Neural crest cell (in vitro differentiated cells): ENCODE measurements at regions not wholly inside any gene's neighbourhood (a gene's known extent, or its start where the extent isn't known, plus 50 kb on each side); places are given as distances from the start of the nearest gene placed in this dataset.

Experiments used
- DNase-seq: peaks from one replicate; pipeline ENCODE4 v3.0.0; 2021; ENCODE audit warnings: low read depth, mixed read lengths, low spot score
- H3K27ac Mint-ChIP-seq: one replicate; pipeline ENCODE4 v1.8.0; 2021; ENCODE audit warnings: mild to moderate bottlenecking, mixed read lengths; ENCODE audit not compliant: unreplicated experiment
- H3K27me3 Mint-ChIP-seq: 2 replicates; pipeline ENCODE4 v1.8.0; 2021; ENCODE audit warnings: low read depth, mild to moderate bottlenecking, mixed read lengths
- H3K36me3 Mint-ChIP-seq: 2 replicates; pipeline ENCODE4 v1.8.0; 2021; ENCODE audit warnings: low read depth, mild to moderate bottlenecking, mixed read lengths
- H3K4me1 Mint-ChIP-seq: 2 replicates; pipeline ENCODE4 v1.8.0; 2021; ENCODE audit warnings: mixed read lengths
- H3K4me3 Mint-ChIP-seq: one replicate; pipeline ENCODE4 v1.8.0; 2021; ENCODE audit warnings: mild to moderate bottlenecking, mixed read lengths
- H3K9me3 Mint-ChIP-seq: 2 replicates; pipeline ENCODE4 v1.8.0; 2021; ENCODE audit warnings: mixed read lengths
- TF ChIP-seq, protein P1 (sequence below): fragments of 200-600 bp; sonication (generic); conservative IDR thresholded peaks from 2 replicates; pipeline ENCODE4 v1.5.0; 2021; ENCODE audit warnings: antibody characterized with exemption, mild to moderate bottlenecking

DNA sequence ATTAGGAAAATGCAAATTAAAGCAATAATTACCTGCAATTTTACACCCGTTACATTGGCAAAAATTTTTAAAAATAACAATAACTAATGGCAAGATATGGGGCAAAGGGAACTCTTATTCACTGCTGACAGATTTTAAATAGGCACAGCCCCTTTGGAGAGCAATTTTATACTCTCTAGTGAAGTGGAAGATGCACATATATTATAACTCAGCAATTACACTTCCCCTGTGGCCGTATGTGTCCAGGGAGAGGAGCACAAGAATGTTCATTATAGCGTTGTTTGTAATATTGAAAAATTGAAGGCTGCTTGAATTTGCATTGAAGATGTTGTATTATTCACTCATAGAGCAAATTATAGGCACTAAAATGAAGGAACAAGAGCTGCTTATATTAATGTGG is 488.3 kb upstream of the ATXN7L3B start:
- peaks cover 3% of the 10 kb centered on the region for H3K9me3 Mint-ChIP-seq
- H3K27me3 Mint-ChIP-seq, result no peaks in the 10 kb centered on the region
- no peak for DNase-seq
- H3K36me3 Mint-ChIP-seq, result no peaks in the 10 kb centered on the region
- H3K27ac Mint-ChIP-seq, result no peak overlapping the region
- no peaks in the 10 kb centered on the region for H3K4me1 Mint-ChIP-seq
- TF ChIP-seq, protein P1, sequence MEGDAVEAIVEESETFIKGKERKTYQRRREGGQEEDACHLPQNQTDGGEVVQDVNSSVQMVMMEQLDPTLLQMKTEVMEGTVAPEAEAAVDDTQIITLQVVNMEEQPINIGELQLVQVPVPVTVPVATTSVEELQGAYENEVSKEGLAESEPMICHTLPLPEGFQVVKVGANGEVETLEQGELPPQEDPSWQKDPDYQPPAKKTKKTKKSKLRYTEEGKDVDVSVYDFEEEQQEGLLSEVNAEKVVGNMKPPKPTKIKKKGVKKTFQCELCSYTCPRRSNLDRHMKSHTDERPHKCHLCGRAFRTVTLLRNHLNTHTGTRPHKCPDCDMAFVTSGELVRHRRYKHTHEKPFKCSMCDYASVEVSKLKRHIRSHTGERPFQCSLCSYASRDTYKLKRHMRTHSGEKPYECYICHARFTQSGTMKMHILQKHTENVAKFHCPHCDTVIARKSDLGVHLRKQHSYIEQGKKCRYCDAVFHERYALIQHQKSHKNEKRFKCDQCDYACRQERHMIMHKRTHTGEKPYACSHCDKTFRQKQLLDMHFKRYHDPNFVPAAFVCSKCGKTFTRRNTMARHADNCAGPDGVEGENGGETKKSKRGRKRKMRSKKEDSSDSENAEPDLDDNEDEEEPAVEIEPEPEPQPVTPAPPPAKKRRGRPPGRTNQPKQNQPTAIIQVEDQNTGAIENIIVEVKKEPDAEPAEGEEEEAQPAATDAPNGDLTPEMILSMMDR, result no peak
- no peak overlapping the region for H3K4me3 Mint-ChIP-seq

DNA sequence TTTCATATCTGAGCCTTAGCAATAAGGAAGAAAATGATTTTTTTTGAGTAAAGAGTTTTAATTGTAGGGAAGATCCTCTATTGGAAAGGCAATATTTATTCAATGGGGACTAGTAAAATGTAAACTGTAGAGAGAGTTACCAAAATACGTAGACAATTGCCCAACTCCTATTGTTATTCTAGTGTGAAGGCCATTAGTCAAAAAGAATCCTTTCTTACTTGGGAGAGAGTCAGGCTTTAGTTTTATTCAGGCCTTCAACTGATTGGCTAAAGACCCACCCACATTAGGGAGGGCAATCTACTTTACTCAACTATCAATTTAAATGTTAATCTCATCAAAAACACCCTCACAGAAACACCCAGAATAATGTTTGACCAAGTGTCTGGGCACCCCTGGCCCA is 485.8 kb upstream of the ATXN7L3B start:
- Mint-ChIP-seq H3K4me3 (no peak overlapping the region), H3K9me3 (peaks cover 3% of the 10 kb centered on the region), H3K4me1 (no peaks in the 10 kb centered on the region), H3K27me3 (no peaks in the 10 kb centered on the region), H3K27ac (no peak overlapping the region), H3K36me3 (no peaks in the 10 kb centered on the region)
- TF ChIP-seq, protein P1, result no peak
- DNase-seq, result no peak

DNA sequence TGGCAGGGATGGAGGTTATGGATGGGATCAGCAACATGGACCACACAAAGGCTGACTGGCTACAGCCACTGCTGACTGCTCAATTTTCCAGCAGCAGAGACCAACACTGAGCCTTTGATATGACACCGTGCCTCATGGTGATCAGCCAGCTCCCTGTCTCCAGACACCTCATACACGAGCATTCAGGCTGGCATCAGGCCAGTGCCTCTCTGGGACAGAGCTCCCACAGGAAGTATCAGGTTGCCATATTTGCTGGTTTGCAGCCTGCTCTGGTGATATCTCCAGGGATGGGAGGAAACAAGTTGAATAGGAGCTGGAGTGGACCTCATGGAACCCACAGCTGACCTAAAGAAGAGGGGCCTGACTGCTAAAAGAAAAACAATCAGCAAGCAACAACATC is 471.2 kb upstream of the ATXN7L3B start:
- Mint-ChIP-seq H3K36me3 (no peaks in the 10 kb centered on the region), H3K27me3 (no peaks in the 10 kb centered on the region), H3K9me3 (peaks cover 6% of the 10 kb centered on the region), H3K4me3 (no peak overlapping the region), H3K4me1 (no peaks in the 10 kb centered on the region), H3K27ac (no peak overlapping the region)
- TF ChIP-seq, protein P1, result no peak
- no peak for DNase-seq

DNA sequence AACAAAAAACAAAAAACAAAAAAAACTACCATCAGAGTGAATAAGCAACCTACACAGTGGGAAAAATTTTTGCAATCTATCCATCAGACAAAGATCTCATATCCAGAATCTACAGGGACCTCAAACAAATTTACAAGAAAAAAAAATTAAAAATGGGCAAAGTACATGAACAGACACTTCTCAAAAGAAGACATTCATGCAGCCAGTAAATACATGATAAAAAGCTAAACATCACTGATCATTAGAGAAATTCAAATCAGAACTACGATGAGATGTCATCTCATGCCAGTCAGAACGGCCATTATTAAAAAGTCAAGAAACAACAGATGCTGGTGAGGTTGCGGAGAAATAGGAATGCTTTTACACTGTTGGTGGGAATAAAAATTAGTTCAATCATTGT is 466.5 kb upstream of the ATXN7L3B start:
- TF ChIP-seq, protein P1, result no peak
- no peaks in the 10 kb centered on the region for H3K4me1 Mint-ChIP-seq
- no peak for DNase-seq
- H3K27me3 Mint-ChIP-seq, result no peaks in the 10 kb centered on the region
- peaks cover 11% of the 10 kb centered on the region for H3K9me3 Mint-ChIP-seq
- H3K27ac Mint-ChIP-seq, result no peak overlapping the region
- H3K36me3 Mint-ChIP-seq, result no peaks in the 10 kb centered on the region
- H3K4me3 Mint-ChIP-seq, result no peak overlapping the region

DNA sequence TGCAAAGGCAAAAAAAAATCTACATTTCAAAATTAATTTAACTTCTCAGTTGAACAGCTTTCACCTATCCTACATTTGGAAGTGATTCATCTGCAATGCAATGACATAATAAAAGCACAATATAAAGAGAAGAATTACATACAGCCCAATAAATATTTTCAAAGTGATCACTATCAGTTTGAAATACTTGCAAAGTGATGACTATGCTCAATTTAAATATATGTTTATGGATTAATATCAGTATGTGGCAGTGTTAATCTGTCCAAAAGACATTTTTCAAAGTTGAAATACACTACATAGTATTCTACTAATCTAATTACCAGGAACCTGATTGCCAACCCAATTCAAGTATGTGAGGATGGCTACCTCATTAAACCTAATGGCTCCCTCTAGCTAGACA is 460.7 kb upstream of the ATXN7L3B start:
- DNase-seq, result no peak
- H3K4me1 Mint-ChIP-seq, result no peaks in the 10 kb centered on the region
- H3K27me3 Mint-ChIP-seq, result no peaks in the 10 kb centered on the region
- H3K9me3 Mint-ChIP-seq, result peaks cover 5% of the 10 kb centered on the region
- H3K27ac Mint-ChIP-seq, result no peak overlapping the region
- no peak overlapping the region for H3K4me3 Mint-ChIP-seq
- TF ChIP-seq, protein P1, result no peak
- no peaks in the 10 kb centered on the region for H3K36me3 Mint-ChIP-seq

DNA sequence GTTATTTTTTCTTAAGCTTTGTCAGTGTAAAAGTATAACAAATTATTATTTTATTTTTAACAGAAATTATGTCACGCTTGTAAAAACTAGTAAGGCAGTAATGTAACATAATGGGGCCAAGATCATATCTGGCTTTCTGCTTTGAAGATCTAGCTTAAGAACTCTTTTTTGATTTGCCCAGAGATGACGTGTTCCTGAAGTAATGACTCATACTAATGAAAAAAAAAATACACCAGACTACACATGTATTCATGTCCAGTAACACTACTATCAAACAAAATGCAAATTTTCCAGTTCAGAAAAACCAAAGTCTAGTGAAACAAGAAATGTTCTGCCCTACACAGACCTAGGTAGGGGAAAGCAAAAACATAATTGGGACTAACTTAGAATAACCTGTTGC is 432.2 kb upstream of the ATXN7L3B start:
- Mint-ChIP-seq H3K27ac (no peak overlapping the region), H3K4me3 (no peak overlapping the region), H3K36me3 (no peaks in the 10 kb centered on the region), H3K4me1 (no peaks in the 10 kb centered on the region), H3K27me3 (no peaks in the 10 kb centered on the region), H3K9me3 (no peaks in the 10 kb centered on the region)
- TF ChIP-seq, protein P1, result no peak
- no peak for DNase-seq
